GM19395 (cell line): ENCODE measurements at regions not wholly inside any gene's neighbourhood (a gene's known extent, or its start where the extent isn't known, plus 50 kb on each side); places are given as distances from the start of the nearest gene placed in this dataset.
"Not testable (repeated sequence)": the region's sequence is repeated elsewhere in the genome, so short reads cannot be mapped to it uniquely, and the experiment has no call there.

ENCODE experiments used
- ATAC-seq: cut with Tn5 transposase; IDR thresholded peaks from one replicate; pipeline ENCODE4 v1.9.1; 2021; ENCODE audit warnings: mild to moderate bottlenecking, moderate library complexity; ENCODE audit not compliant: unreplicated experiment

DNA sequence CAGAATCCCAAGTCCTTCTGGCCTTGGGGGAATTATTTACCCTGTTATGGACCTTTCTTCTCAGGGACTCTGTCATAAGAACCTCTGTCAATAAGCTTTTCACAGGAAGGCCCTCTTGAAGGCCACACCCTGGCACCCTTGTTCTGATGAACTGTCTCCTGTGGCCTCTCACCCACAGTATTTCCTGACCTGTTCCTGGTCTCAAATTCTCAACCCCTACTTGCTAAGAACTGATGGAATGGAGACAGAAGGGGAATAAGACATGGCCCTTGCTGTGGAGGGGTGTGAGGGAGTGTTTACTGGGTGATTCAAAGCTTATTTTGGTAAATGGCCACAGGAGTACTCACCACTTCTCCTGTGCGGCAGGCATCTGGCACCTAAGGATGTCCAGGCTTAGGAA lies 1082.9 kb downstream of the BCL11B start:
- no peak for ATAC-seq

DNA sequence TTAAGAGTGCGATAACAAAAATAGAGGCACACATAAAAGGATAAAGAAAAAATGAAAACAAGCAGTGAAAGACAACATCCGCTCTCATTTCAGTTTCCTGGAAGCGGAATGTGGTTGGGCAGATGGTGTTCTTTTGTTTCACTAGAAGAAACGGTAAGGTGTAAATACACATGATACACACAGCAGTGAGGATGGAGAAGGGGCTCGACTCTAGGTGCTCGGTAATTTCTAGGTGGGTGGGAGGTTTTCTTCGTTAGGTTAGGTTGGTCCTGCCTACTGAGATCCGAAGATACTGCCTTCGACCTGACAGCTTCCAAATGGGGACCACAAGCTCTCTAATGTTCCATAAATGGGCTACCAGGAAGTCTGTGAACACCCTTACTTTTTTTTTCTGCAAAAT lies 1082.5 kb downstream of the BCL11B start:
- no peak for ATAC-seq

DNA sequence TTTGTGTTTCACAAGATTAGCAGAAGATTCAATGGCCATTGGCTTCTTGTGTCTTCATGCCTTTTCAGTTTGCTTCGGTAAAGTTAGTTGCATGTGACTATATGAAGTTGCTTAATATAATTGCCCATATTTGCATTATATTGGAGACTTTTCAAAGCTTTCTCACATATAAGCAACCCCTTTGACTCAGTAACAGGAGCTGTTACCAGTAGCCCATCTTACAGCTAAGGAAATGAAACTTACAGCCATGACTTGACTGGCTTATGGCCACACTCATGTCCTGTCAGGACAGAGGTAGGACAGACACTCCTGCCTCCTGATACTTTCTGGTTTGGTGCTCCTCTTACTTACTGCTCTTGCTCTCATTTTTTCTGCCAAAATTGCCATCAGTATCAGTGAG lies 1082.1 kb downstream of the BCL11B start:
- ATAC-seq, result no peak

DNA sequence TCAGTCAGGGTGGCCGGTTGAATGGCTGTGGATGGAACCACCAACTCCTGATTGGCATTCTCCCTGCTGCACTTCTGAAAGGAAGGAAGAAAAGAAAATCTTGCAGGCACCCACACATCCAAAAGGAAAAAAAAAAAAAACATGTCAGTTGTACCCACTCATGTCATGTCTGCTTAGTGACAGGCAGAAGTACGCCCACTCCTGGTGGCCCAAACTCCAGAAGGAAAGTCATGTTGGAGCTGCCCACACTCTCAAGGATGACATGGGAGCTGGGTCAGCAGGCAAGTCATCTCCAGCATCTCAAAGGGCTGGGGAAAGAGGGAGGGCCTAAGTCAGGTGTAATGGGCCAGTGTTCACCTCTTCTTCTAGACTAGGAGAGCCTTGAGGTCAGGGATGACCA lies 1079.1 kb downstream of the BCL11B start:
- ATAC-seq, result no peak

DNA sequence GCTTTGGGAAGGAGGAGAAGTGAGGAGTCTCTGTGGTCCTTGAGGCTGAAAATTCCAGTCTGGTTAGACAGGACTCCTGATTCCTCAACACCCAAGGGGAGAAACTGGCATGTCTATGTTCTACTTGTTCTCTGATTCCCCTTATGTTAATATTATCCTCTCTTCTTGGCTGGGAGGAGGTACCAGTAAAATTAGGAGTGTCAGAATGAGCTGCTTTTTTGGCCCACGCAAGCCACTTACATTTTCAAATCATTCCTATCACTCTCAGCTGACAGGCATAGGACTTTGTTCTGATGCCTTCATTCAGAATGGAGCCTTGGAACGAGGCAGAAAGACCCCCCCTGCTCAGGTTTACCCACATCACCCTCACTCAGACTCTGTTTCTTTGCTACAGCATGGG lies 1077.2 kb downstream of the BCL11B start:
- no peak for ATAC-seq

- ATAC-seq, result no peak
Measured at GRCh38 chr14:98195256-98195655, 1076.7 kb downstream of the BCL11B start.

DNA sequence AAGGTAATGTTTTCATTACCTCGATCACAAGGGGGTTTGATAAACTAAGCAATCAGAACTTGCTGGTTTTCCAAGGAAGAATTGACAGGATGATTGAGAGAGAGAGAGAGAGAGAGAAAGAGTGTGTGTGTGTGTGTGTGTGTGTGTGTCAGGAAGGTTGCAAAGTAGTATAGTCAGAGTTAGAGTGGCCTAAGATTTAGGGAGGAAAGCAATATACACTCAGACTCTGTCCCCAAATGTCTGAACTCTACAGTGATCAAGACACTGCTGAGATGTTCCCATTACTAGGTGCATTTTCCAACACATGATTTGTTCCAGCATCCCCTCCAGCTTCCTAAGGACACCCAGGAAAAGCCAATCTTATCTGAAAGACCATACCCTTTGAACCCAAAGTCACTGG lies 1074.1 kb downstream of the BCL11B start:
- ATAC-seq, result no peak

- ATAC-seq, result no peak
Measured at GRCh38 chr14:98198385-98198784, 1073.6 kb downstream of the BCL11B start.

- ATAC-seq, result no peak
Measured at GRCh38 chr14:98200601-98201000, 1071.4 kb downstream of the BCL11B start.

- ATAC-seq, result no peak
Measured at GRCh38 chr14:98203421-98203820, 1068.6 kb downstream of the BCL11B start.

DNA sequence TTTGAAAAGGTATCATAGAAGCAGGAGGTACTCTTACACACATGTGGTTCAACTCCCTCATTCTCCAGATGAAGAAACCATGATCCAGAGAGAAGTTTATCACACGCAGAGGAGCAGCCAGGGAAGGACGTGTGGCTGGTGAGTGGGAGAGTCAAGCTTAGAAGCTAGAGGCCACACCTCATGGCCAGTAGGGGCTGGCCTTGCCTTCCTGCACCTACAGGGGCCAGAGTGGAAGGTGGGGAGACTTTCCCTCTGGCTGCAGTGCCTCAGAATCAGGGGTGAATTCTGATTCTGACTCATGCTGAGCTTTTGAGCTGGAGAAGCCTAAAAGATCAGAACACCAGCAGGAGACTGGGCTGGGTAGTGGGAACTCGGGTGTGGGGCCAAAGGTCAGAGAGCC lies 1067.9 kb downstream of the BCL11B start:
- ATAC-seq, result no peak

- no peak for ATAC-seq
Measured at GRCh38 chr14:98207415-98207814, 1064.6 kb downstream of the BCL11B start.

- ATAC-seq, result no peak
Measured at GRCh38 chr14:98208211-98208611, 1063.8 kb downstream of the BCL11B start.

DNA sequence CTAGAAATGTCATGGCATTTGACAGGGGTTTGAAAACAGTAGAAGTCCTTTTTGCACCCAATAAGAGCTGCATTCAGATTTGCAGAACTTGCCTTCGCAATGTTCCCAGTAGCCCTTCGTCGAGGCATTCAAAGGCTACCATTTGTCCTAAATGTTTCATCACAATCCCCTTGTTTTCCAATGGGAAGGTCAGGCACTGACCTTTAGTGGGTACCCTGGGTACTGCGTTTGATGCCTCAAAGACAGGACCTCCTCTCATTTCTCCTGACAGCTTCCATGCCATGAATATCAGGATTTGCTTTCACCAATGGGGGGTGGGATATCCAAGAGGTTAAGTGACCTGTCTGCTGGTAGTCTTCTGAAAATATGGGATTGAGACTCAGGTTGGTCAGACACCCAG lies 1063.1 kb downstream of the BCL11B start:
- ATAC-seq, result no peak

- ATAC-seq, result no peak
Measured at GRCh38 chr14:98210045-98210672, 1061.8 kb downstream of the BCL11B start.

GRCh38 chr14:98217530-98217929 lies 1054.5 kb downstream of the BCL11B start:
- no peak for ATAC-seq

DNA sequence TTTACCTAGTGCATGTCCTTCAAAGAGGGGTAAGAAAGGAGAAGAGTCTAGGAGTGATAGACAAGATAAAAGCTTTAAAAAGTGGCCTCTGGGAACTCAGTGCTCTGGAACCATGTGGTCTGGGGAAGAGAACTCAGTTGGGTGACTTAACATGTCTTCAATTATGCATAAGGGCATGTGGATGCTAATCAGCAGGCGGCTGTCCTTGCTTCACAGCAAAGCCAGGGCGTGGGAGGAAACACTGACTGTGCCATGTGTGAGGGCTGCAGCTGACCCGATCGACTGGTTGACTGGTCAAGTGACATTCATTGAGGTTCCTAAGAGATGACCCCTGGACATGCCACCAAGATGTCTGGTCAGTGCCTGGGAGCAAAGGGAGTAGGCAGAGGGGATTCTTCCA lies 1053.8 kb downstream of the BCL11B start:
- ATAC-seq, result no peak

- no peak for ATAC-seq
Measured at GRCh38 chr14:98219638-98220037, 1052.4 kb downstream of the BCL11B start.

DNA sequence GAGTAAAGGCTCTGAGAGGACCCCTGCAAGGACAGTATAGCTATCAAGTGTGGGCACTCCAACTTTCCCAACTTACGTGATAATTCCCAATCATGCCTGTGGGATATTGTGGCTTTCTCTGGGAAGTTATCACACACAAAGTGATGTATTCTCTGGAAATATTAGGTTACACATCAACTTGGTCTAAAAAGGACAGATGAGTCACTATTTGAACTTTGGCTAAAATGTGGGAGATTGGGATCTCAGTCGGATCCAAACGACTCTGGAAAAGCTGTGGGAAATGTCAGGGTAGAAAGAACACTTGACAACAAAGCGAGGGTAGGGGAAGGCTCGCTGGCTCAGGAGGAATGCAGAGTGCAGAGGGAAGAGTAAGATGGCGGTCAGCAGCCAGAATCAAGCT lies 1048.9 kb downstream of the BCL11B start:
- no peak for ATAC-seq

DNA sequence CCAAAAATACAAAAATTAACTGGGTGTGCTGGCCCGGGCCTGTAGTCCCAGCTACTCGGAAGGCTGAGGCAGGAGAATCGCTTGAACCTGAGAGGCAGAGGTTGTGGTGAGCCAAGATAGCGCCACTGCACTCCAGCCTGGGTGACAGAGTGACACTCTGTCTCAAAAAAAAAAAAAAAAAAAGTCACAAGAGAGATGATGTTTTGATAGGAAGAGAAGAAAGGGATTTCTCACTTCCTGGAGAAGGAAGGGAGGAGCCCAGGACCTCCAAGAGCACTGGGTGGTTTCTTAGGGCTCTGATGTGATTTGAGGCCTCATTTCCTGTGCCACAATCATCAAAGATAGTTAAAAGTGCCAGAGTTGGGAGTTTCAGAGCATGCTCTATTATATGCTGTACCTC lies 1048.3 kb downstream of the BCL11B start:
- not testable (repeated sequence) for ATAC-seq

DNA sequence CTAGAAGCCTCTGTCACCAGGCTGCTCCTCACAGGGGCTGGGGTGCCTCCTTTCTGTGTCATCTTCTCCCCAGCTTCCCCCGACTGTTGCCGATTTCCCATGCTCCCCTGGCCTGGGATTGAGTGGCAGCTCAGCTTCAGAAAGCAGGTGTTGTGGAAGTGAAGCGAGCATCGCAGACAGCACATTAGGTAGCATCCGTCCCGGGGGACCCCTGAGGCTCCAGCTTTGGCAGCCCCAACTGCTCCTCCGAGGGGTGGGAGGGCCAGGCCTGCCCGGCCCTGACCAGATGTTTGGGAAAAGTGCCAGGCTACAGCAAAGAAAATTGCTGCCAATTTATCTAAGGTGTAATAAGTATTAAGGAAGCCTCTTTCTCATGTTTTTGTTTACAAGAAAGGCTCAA lies 1045.6 kb downstream of the BCL11B start:
- ATAC-seq, result no peak

DNA sequence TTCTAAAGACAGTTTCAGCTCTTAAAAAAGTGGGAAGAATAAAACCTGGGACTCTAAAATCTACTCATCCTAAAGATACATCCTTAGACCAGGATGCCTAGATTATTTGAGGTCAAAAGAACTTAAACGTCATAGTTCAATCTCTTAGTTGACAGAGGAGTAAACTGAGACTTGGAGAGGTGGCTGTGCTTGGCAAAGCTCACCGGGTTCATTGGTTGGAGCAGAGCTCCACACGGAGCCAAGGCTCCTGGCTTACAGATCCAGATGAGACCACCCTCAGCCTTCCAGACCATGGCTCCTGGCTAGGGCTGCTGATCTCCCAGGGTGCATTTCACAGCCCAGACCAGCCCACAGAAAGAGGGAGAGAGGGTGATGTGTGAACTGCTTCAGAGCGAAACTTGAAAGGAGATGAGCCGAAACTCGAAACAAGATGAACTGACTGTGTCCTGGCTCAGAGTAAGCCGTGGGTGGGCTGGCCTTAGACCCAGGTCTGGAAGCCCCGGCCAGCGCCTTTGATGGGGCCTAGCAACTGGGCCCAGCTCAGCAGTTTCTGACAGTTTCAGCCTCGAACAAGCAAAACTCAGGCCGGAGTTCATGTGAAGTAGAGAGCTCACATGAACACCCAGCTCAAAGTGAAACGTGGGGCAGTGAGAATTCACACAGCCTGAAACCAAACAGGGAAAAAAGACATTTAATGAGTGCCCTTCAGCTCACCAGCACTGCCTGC lies 1044.8 kb downstream of the BCL11B start:
- peak; percentile 68 for ATAC-seq

- ATAC-seq, result no peak
Measured at GRCh38 chr14:98227727-98228111, 1044.3 kb downstream of the BCL11B start.
